ENCODE measurements at regions not wholly inside any gene's neighbourhood (a gene's known extent, or its start where the extent isn't known, plus 50 kb on each side); places are given as distances from the start of the nearest gene placed in this dataset.

DNA sequence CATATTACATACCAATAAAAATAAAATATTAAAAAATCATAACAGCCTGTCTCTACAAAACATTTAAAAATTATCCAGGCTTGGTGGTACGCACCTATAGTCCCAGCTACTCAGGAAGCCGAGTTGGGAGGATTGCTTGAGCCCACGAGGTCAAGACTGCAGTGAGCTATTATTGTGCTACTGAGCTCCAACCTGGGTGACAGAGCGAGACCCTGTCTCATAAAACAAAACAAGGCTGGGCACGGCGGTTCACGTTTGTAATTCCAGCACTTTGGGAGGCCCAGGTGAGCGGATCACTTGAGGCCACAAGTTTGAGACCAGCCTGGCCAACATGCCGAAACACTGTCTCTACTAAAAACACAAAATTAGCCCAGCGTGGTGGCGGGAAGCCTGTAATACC, 52.2 kb upstream of the LSM14A start:
- DNase-seq = no peak

DNA sequence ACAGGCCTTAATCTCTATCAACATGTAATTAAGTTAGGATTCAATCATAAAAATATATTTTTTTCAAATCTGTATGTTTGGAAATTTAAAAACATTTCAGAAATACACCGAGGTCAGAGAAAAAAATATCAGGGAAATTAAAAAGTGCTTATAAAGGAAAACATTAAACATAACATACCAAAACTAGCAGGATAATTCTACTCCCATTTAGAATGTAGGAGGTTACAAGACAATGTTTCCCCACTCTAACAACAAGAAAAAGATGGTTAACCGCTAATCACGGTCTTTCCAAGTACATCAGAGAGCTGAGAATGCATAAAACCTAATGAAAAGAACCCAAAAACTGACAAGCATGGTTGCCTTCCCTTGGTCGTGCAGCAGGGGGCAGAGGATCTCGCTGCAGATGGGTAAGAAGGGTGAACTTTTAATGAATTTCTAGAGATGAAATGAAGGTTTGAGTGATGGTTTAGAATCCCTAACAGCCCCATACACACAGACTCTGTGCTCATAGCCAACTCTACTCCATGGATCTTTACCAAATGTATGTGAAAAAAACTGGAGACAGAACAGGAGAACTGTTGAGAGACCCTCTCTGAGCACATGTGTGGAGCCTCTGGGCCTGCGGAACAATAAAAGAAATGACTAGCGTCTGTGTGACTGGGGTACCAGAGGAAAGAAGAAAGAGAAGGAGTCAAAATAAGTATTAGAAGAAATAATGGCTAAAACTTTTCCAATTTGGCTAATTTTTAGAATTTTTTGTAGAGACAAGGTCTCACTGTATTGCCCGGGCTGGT, 51.3 kb upstream of the LSM14A start:
- no peak for DNase-seq

All from right kidney (tissue), 1 donor.